Activated CD8-positive, alpha-beta T cell treated with anti-CD3 and anti-CD28 coated beads, Interleukin-2, amount 10 ng/mL, durations not matched to agents 7 days and 5 days (primary cell): ENCODE measurements at regions not wholly inside any gene's neighbourhood (a gene's known extent, or its start where the extent isn't known, plus 50 kb on each side); places are given as distances from the start of the nearest gene placed in this dataset.

Source experiments
- ATAC-seq: fragments of 150-1000 bp; cut with Tn5 transposase; one replicate; pipeline ENCODE4 v1.10.0; 2021; ENCODE audit warnings: moderate library complexity
- CTCF ChIA-PET: fragments of 350-600 bp; sonication (Branson Sonifier 250); formaldehyde crosslinking; loops from one replicate; lab custom pipeline; 2021; ENCODE audit warnings: antibody characterized with exemption; lab: Charles Lee
- POLR2A ChIA-PET: fragments of 350-600 bp; sonication (Branson Sonifier 250); formaldehyde crosslinking; loops from one replicate; lab custom pipeline; 2021; ENCODE audit warnings: antibody characterized with exemption; lab: Charles Lee
- DNase-seq: peaks from one replicate; pipeline ENCODE4 v3.0.0-alpha.2; 2020
- H3K27ac Mint-ChIP-seq: one replicate; pipeline ENCODE4 v1.8.0; 2021; ENCODE audit warnings: mild to moderate bottlenecking, mixed read lengths
- H3K27me3 Mint-ChIP-seq: one replicate; pipeline ENCODE4 v1.8.0; 2021; ENCODE audit warnings: low read depth, mixed read lengths
- H3K36me3 Mint-ChIP-seq: one replicate; pipeline ENCODE4 v1.8.0; 2021; ENCODE audit warnings: low read depth, mixed read lengths
- H3K4me1 Mint-ChIP-seq: one replicate; pipeline ENCODE4 v1.8.0; 2021; ENCODE audit warnings: low read depth, mixed read lengths
- H3K4me3 Mint-ChIP-seq: one replicate; pipeline ENCODE4 v1.8.0; 2021; ENCODE audit warnings: mild to moderate bottlenecking, mixed read lengths
- H3K9me3 Mint-ChIP-seq: one replicate; pipeline ENCODE4 v1.8.0; 2022; ENCODE audit warnings: mixed read lengths; ENCODE audit not compliant: insufficient read depth

DNA sequence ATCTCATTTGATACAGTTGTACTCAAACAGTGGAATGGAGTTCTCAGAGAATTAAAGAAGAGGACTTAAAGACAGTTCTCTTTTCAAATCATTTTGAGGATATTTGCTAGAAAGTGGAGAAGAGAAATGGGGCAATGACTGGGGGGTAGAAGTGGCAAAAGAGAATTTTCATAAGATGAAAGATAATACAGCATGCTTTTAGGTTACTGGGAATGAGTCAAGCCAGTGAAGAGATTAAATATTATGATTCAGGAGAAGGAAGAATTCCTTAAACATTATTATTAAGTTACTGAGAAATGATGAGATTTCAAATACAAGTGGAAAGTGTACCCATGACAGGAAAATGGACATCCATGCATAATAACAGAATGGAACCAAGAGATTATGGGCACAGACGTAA, 219.0 kb upstream of the DKK2 start:
- H3K9me3 Mint-ChIP-seq: no peaks in the 10 kb centered on the region
- CTCF ChIA-PET: no interaction called here
- H3K27me3 Mint-ChIP-seq: no peaks in the 10 kb centered on the region
- POLR2A ChIA-PET: no interaction called here
- no peak overlapping the region for H3K27ac Mint-ChIP-seq
- H3K4me3 Mint-ChIP-seq: no peak overlapping the region
- ATAC-seq (no peak), DNase-seq (no peak)
- H3K36me3 Mint-ChIP-seq: no peaks in the 10 kb centered on the region
- H3K4me1 Mint-ChIP-seq: no peaks in the 10 kb centered on the region

DNA sequence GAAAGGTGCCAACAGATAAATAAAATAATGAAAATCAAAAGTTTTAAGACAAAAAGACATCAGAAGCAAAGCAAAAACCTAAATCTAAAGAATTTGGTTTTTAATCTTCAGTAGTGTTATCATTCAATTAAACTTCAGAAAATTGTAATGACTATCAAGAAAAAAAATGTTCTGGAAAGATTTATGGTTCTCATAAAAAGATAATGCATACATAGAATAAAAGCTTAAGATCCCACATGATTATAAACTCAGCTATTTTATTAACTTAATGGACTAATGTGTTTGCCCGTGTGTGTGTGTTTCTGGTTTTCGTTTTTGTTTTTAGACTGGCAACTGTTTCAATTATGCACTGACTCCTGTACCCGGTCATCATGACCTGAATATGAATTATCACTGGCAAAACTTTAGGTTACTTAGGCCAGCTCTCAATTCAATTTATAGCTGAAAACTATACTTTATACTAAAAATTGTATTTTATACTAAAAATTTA, 217.5 kb upstream of the DKK2 start:
- H3K4me1 Mint-ChIP-seq: no peaks in the 10 kb centered on the region
- H3K36me3 Mint-ChIP-seq: no peaks in the 10 kb centered on the region
- no peak for DNase-seq
- no peak overlapping the region for H3K4me3 Mint-ChIP-seq
- no peak overlapping the region for H3K27ac Mint-ChIP-seq
- CTCF ChIA-PET: no interaction called here
- H3K9me3 Mint-ChIP-seq: no peaks in the 10 kb centered on the region
- ATAC-seq: no peak
- H3K27me3 Mint-ChIP-seq: no peaks in the 10 kb centered on the region
- POLR2A ChIA-PET: no interaction called here

DNA sequence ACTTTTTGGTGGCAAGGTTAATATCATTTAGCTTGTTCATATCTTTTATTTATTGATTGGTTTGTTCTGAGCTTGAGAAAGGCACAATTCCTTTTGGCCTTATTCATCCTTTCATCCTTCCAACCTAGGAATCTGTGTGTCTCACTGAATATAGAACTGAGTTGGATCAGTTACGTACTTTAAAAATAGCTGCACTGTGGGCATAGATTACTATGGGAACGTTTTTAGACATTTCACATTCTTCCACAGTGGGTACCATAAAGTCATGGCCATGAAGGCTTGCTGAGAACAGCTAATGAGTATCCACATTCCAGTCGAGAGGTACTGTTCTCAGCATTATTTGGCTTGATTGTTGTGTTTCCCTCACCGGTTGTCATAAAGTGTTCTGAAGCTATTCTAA, 217.0 kb upstream of the DKK2 start:
- H3K27ac Mint-ChIP-seq: no peak overlapping the region
- ATAC-seq: no peak
- H3K4me3 Mint-ChIP-seq: no peak overlapping the region
- H3K4me1 Mint-ChIP-seq: no peaks in the 10 kb centered on the region
- H3K36me3 Mint-ChIP-seq: no peaks in the 10 kb centered on the region
- DNase-seq: no peak
- H3K27me3 Mint-ChIP-seq: no peaks in the 10 kb centered on the region
- no peaks in the 10 kb centered on the region for H3K9me3 Mint-ChIP-seq
- POLR2A ChIA-PET: no interaction called here
- CTCF ChIA-PET: no interaction called here

DNA sequence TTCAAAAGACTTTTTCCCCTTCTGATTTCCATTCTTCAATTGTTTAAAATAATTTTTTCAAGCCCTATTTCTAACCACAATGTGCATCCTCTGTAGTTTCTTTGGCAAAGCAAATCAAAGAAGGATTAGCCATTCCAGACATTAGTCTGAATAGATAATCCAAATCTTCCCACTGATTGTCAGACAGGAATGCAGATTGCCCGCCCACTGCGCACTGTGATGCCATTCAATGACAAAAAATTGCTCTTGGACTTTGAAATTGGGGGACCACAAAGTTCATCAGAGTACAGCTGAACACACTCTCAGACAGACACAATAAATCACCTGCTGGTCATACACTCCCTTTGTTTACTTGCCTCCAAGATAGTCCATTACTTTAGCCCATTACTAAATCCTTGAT, 216.5 kb upstream of the DKK2 start:
- Mint-ChIP-seq H3K9me3 (no peaks in the 10 kb centered on the region), H3K4me1 (no peaks in the 10 kb centered on the region), H3K27ac (no peak overlapping the region), H3K27me3 (no peaks in the 10 kb centered on the region), H3K4me3 (no peak overlapping the region), H3K36me3 (no peaks in the 10 kb centered on the region)
- no peak for ATAC-seq
- DNase-seq: no peak
- ChIA-PET POLR2A (no interaction called here), CTCF (no interaction called here)

DNA sequence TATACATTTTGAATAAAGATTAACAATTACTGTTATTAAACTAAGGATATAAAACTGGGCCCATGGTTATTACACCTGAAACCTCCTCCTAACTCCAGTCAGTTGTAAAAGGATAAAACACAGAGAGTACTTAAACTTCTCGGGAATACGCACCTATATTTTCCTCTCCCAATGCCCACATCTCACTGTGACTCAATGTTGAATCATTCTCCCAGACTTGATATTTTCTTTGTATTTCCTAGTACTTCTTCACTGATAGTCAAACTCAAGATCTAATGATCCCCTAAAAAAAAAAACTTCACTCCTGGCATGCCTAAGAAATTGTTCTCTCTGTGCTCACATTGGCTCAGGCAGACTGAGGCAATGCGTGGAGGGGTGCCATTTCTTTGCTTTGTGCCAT, 212.5 kb upstream of the DKK2 start:
- DNase-seq (no peak), ATAC-seq (no peak)
- Mint-ChIP-seq H3K4me3 (no peak overlapping the region), H3K4me1 (no peaks in the 10 kb centered on the region), H3K36me3 (no peaks in the 10 kb centered on the region), H3K27ac (no peak overlapping the region), H3K27me3 (no peaks in the 10 kb centered on the region), H3K9me3 (no peaks in the 10 kb centered on the region)
- ChIA-PET POLR2A (no interaction called here), CTCF (no interaction called here)

DNA sequence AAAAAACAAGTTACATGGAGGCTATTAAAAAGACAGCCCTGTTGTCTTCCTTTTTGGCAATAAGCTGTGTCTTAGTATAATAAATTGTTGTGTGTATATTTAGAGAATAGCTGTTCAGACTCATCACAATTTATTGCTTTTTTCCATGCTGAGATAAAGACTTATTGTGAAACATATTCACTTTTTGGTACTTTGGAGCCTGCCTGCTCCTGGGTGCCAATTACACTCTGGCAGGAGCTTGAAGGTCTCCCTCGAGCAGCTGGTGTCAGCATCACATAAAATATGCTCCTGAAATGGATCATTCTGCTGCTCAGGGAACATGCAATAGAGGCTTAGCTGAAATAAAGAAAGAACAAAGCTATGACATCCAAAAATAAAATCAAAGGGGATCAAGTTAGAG, 211.6 kb upstream of the DKK2 start:
- ChIA-PET POLR2A (no interaction called here), CTCF (no interaction called here)
- Mint-ChIP-seq H3K9me3 (no peaks in the 10 kb centered on the region), H3K27ac (no peak overlapping the region), H3K27me3 (no peaks in the 10 kb centered on the region), H3K4me3 (no peak overlapping the region), H3K36me3 (no peaks in the 10 kb centered on the region), H3K4me1 (no peaks in the 10 kb centered on the region)
- no peak for DNase-seq
- ATAC-seq: no peak

DNA sequence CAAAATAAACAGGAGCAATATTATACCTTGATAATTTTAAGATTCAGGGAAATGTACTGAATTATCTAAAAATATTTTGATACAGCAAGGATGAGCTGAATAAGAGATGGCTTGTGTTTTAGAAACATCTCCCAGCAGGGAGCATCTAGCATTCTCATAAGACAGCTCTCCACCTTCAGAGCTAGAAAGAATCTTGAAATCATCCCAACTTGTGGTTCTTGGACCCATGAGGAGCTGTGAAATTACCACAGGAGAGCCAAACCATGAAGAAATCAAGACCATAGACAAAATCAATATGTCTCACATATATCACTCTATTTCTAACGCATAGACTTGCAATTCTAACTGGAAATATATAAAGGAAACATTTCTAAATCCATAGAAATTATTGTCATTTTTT, 210.6 kb upstream of the DKK2 start:
- H3K4me1 Mint-ChIP-seq: no peaks in the 10 kb centered on the region
- no peak overlapping the region for H3K4me3 Mint-ChIP-seq
- H3K9me3 Mint-ChIP-seq: no peaks in the 10 kb centered on the region
- POLR2A ChIA-PET: no interaction called here
- DNase-seq (no peak), ATAC-seq (no peak)
- H3K27me3 Mint-ChIP-seq: no peaks in the 10 kb centered on the region
- CTCF ChIA-PET: no interaction called here
- no peaks in the 10 kb centered on the region for H3K36me3 Mint-ChIP-seq
- no peak overlapping the region for H3K27ac Mint-ChIP-seq

DNA sequence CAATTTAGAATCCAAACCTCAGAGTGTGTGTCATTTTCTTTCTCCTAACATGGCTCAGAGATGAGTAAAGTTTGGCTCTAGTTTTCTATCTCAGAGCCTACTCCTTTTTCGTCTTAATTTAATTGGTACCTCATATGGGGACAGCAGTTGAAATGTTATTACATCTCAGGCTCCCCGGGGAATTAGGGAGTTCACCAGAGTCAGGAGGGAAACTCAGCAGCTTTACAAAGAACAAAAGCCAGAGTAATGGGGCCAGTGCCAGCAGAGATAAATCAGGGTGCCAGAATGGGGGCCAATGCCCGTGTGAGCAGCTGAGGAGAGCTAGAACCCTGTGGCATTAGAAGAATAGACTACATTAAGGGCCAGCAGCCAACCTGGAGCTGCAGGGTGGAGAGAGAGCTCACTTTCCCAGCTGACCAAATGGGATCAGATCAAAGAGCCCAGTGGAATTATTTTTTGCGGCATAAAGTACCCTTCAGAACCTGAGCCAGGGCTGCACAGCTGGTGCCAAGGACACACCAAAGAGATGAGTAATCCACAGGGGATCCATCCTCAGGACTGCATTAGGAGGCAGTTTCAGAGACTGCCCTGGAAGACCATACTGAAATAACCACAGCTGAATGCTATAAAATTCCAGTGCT, 207.1 kb upstream of the DKK2 start:
- Mint-ChIP-seq H3K27ac (no peak overlapping the region), H3K27me3 (no peaks in the 10 kb centered on the region), H3K4me3 (no peak overlapping the region), H3K36me3 (no peaks in the 10 kb centered on the region), H3K9me3 (no peaks in the 10 kb centered on the region), H3K4me1 (no peaks in the 10 kb centered on the region)
- ChIA-PET CTCF (interaction anchor here (1.6 kb wide), 1 partner anchor 9 kb away, joined by 3 read pairs; no protein-coding TSS in a partner anchor), POLR2A (no interaction called here)
- ATAC-seq (no peak), DNase-seq (no peak)

DNA sequence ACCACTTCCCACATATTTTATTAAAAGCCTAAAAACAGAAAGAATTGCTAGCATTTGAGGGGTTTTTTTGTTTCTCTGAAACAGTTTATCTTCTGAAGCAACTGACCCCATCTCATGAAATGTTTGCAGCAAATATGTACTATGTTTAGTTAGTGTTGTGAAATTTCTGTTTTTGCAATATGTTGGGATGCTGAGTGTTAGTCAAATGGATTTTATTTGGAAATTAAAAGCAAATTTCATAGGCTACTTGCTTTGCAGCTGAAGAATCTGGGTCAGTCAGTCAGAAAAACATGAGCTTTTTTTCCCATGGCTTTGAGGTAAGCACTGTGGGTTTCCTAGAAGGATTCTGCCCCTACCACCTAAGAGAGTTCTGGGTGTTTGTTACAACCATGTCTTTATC, 184.9 kb upstream of the DKK2 start:
- Mint-ChIP-seq H3K27ac (no peak overlapping the region), H3K4me1 (no peaks in the 10 kb centered on the region), H3K9me3 (no peaks in the 10 kb centered on the region), H3K36me3 (no peaks in the 10 kb centered on the region), H3K4me3 (no peak overlapping the region), H3K27me3 (no peaks in the 10 kb centered on the region)
- CTCF ChIA-PET: no interaction called here
- POLR2A ChIA-PET: no interaction called here
- ATAC-seq (no peak), DNase-seq (no peak)

DNA sequence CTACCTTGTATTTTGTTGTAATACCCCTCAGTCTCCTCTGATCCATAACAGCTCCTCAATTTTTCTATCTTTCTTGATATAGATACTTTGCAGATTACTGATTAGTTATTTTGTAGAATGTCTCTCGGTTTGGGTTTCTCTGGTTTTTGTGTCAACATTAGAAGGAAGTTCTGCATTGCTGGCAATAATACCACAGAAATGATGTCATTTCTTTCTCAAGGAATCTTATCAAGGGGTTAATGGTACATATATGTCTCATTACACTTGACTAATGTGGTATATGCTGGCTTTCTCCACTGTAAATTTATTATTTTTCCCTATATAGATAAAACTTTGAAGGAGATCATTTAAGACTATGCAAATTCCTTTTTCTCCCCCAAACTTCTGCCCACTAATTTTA, 183.6 kb upstream of the DKK2 start:
- no peak for DNase-seq
- Mint-ChIP-seq H3K27me3 (no peaks in the 10 kb centered on the region), H3K4me3 (no peak overlapping the region), H3K27ac (no peak overlapping the region), H3K36me3 (no peaks in the 10 kb centered on the region), H3K4me1 (no peaks in the 10 kb centered on the region), H3K9me3 (no peaks in the 10 kb centered on the region)
- CTCF ChIA-PET: no interaction called here
- POLR2A ChIA-PET: no interaction called here
- ATAC-seq: no peak

DNA sequence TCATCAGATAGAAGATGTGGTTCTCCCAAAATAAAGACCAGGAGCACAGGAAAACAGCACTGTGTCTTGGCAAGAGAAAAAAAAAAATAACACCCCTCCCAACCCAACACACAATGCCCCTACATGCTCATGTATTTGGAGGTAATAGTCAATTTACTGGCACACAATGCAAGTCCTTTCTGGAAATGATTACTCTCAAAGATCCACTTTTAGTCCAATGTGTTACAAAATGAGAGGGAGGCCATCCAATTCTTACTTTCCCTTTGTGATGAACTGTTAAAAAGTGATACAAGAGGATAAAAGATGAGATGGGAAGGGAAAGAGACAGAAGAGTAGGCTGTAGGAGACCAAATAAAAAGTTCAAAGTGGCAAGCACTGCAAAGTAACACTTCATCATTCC, 180.3 kb upstream of the DKK2 start:
- POLR2A ChIA-PET: no interaction called here
- CTCF ChIA-PET: no interaction called here
- Mint-ChIP-seq H3K27me3 (no peaks in the 10 kb centered on the region), H3K9me3 (no peaks in the 10 kb centered on the region), H3K36me3 (no peaks in the 10 kb centered on the region), H3K4me3 (no peak overlapping the region), H3K4me1 (no peaks in the 10 kb centered on the region), H3K27ac (no peak overlapping the region)
- ATAC-seq (no peak), DNase-seq (no peak)

DNA sequence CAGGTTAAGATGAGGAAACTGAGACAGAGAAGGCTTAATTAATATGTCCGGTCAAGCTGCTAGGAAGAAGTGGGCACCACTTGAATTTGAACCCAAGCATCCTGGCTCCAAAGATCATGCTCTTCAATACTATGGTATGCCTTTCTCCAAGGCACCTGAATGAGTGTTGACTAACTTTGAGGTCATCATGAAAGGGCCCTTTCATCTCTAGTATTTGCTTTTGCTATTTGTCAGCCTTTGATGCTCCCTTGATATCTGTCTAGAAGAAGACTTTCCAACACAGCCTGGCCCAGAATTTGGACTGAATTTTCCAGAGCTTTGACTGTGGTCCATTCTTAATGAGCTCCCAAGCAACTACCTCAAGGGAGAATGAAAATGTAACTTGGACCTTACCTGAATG, 179.1 kb upstream of the DKK2 start:
- CTCF ChIA-PET: no interaction called here
- H3K4me3 Mint-ChIP-seq: no peak overlapping the region

DNA sequence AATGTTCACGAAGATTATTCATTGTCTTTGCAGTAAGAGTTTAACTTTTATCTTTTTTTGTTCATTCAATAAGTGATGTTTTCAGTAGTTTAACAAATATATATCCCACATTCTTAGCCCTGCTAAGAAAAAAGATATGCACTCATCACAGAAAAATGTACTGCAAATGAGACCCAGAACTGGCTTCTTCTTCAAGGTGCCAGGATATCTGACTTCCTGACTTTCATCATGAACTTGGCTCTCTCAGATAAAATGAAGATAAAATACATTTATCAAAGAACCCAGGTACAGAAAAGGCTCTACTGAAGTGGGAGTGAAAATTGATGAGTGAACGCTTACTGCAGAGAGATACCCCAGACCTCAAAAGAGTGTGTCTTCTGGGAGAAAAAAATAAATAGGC, 177.8 kb upstream of the DKK2 start:
- ChIA-PET POLR2A (no interaction called here), CTCF (no interaction called here)
- ATAC-seq (no peak), DNase-seq (no peak)
- Mint-ChIP-seq H3K4me1 (no peaks in the 10 kb centered on the region), H3K27me3 (no peaks in the 10 kb centered on the region), H3K4me3 (no peak overlapping the region), H3K36me3 (no peaks in the 10 kb centered on the region), H3K9me3 (no peaks in the 10 kb centered on the region), H3K27ac (no peak overlapping the region)

More for the DNA sequence above, 179.1 kb upstream of the DKK2 start:
- H3K27ac Mint-ChIP-seq: no peak overlapping the region
- no peaks in the 10 kb centered on the region for H3K4me1 Mint-ChIP-seq
- H3K36me3 Mint-ChIP-seq: no peaks in the 10 kb centered on the region
- no peaks in the 10 kb centered on the region for H3K27me3 Mint-ChIP-seq
- POLR2A ChIA-PET: no interaction called here
- ATAC-seq (no peak), DNase-seq (no peak)
- no peaks in the 10 kb centered on the region for H3K9me3 Mint-ChIP-seq
